ENCODE measurements at regions not wholly inside any gene's neighbourhood (a gene's known extent, or its start where the extent isn't known, plus 50 kb on each side); places are given as distances from the start of the nearest gene placed in this dataset.

GRCh38 chr13:90254437-90254836 lies 1093.0 kb upstream of the MIR17HG start:
- no peak overlapping the region for H3K4me3 Mint-ChIP-seq (ENCODE audit: unreplicated experiment)
- H3K4me1 Mint-ChIP-seq (ENCODE audit: low read depth, unreplicated experiment): no peaks in the 10 kb centered on the region
- no peak for DNase-seq
- H3K9me3 Mint-ChIP-seq (ENCODE audit: unreplicated experiment): no peaks in the 10 kb centered on the region
- H3K27me3 Mint-ChIP-seq (ENCODE audit: unreplicated experiment): no peaks in the 10 kb centered on the region
- H3K27ac Mint-ChIP-seq (ENCODE audit: unreplicated experiment): no peak overlapping the region
- H3K36me3 Mint-ChIP-seq (ENCODE audit: unreplicated experiment): peaks cover 6% of the 10 kb centered on the region
- no peak for TF ChIP-seq CTCF (IDR thresholded peaks at IDR 0.05; ENCODE audit: partially characterized antibody, unreplicated experiment)

GRCh38 chr13:90256746-90257145 lies 1090.7 kb upstream of the MIR17HG start:
- Mint-ChIP-seq H3K9me3 (ENCODE audit: unreplicated experiment) (no peaks in the 10 kb centered on the region), H3K4me3 (ENCODE audit: unreplicated experiment) (no peak overlapping the region), H3K4me1 (ENCODE audit: low read depth, unreplicated experiment) (no peaks in the 10 kb centered on the region), H3K36me3 (ENCODE audit: unreplicated experiment) (peaks cover 6% of the 10 kb centered on the region), H3K27me3 (ENCODE audit: unreplicated experiment) (no peaks in the 10 kb centered on the region), H3K27ac (ENCODE audit: unreplicated experiment) (no peak overlapping the region)
- no peak for TF ChIP-seq CTCF (IDR thresholded peaks at IDR 0.05; ENCODE audit: partially characterized antibody, unreplicated experiment)
- no peak for DNase-seq

- Mint-ChIP-seq H3K4me3 (ENCODE audit: unreplicated experiment) (no peak overlapping the region), H3K27me3 (ENCODE audit: unreplicated experiment) (no peaks in the 10 kb centered on the region), H3K9me3 (ENCODE audit: unreplicated experiment) (no peaks in the 10 kb centered on the region), H3K4me1 (ENCODE audit: low read depth, unreplicated experiment) (no peaks in the 10 kb centered on the region), H3K36me3 (ENCODE audit: unreplicated experiment) (no peaks in the 10 kb centered on the region), H3K27ac (ENCODE audit: unreplicated experiment) (no peak overlapping the region)
- no peak for DNase-seq
- TF ChIP-seq CTCF (IDR thresholded peaks at IDR 0.05; ENCODE audit: partially characterized antibody, unreplicated experiment): no peak
Measured at GRCh38 chr13:90258129-90258528, 1089.4 kb upstream of the MIR17HG start.

- no peak for TF ChIP-seq CTCF (IDR thresholded peaks at IDR 0.05; ENCODE audit: partially characterized antibody, unreplicated experiment)
- H3K36me3 Mint-ChIP-seq (ENCODE audit: unreplicated experiment): no peaks in the 10 kb centered on the region
- H3K9me3 Mint-ChIP-seq (ENCODE audit: unreplicated experiment): no peaks in the 10 kb centered on the region
- H3K27ac Mint-ChIP-seq (ENCODE audit: unreplicated experiment): no peak overlapping the region
- no peaks in the 10 kb centered on the region for H3K4me1 Mint-ChIP-seq (ENCODE audit: low read depth, unreplicated experiment)
- H3K4me3 Mint-ChIP-seq (ENCODE audit: unreplicated experiment): no peak overlapping the region
- no peak for DNase-seq
- H3K27me3 Mint-ChIP-seq (ENCODE audit: unreplicated experiment): no peaks in the 10 kb centered on the region
Measured at GRCh38 chr13:90261343-90261742, 1086.1 kb upstream of the MIR17HG start.

GRCh38 chr13:90270226-90270625 lies 1077.3 kb upstream of the MIR17HG start:
- no peak overlapping the region for H3K4me3 Mint-ChIP-seq (ENCODE audit: unreplicated experiment)
- no peak for TF ChIP-seq CTCF (IDR thresholded peaks at IDR 0.05; ENCODE audit: partially characterized antibody, unreplicated experiment)
- H3K36me3 Mint-ChIP-seq (ENCODE audit: unreplicated experiment): no peaks in the 10 kb centered on the region
- no peaks in the 10 kb centered on the region for H3K4me1 Mint-ChIP-seq (ENCODE audit: low read depth, unreplicated experiment)
- DNase-seq: no peak
- no peak overlapping the region for H3K27ac Mint-ChIP-seq (ENCODE audit: unreplicated experiment)
- peaks cover 2% of the 10 kb centered on the region for H3K27me3 Mint-ChIP-seq (ENCODE audit: unreplicated experiment)
- H3K9me3 Mint-ChIP-seq (ENCODE audit: unreplicated experiment): no peaks in the 10 kb centered on the region
